Neural cell (in vitro differentiated cells): ENCODE measurements at regions not wholly inside any gene's neighbourhood (a gene's known extent, or its start where the extent isn't known, plus 50 kb on each side); places are given as distances from the start of the nearest gene placed in this dataset.

ENCODE experiments used
- H2AFZ ChIP-seq: fragments of 200-600, 300-800 bp; sonication (generic), shearing (Covaris generic); 2 replicates; pipeline ENCODE4 v1.6.0; 2014; ENCODE audit warnings: low read depth, mild to moderate bottlenecking, antibody characterized with exemption, low read length, moderate library complexity
- H3F3A ChIP-seq: fragments of 200-600 bp; shearing (Covaris generic); 2 replicates; pipeline ENCODE4 v1.6.1; 2016; ENCODE audit warnings: mild to moderate bottlenecking, moderate library complexity, mixed read lengths, antibody characterized with exemption, low read length; ENCODE audit not compliant: insufficient read depth, poor library complexity, severe bottlenecking
- H3K27ac ChIP-seq: fragments of 200-600, 300-800 bp; sonication (generic), shearing (Covaris generic); 2 replicates; pipeline ENCODE4 v1.5.1; 2014; ENCODE audit warnings: mild to moderate bottlenecking, low read length, moderate library complexity
- H3K27me3 ChIP-seq: fragments of 300-800, 200-600 bp; sonication (generic), shearing (Covaris generic); 2 replicates; pipeline ENCODE4 v1.6.0; 2014; ENCODE audit warnings: mild to moderate bottlenecking, low read depth, low read length, moderate library complexity; ENCODE audit not compliant: insufficient read depth
- H3K36me3 ChIP-seq: fragments of 300-800, 200-600 bp; sonication (generic), shearing (Covaris generic); 2 replicates; pipeline ENCODE4 v1.5.1; 2014; ENCODE audit warnings: mild to moderate bottlenecking, antibody characterized with exemption, low read length, moderate library complexity; ENCODE audit not compliant: insufficient read depth
- H3K4me2 ChIP-seq: fragments of 300-800, 200-600 bp; sonication (generic), shearing (Covaris generic); 2 replicates; pipeline ENCODE4 v1.6.0; 2014; ENCODE audit warnings: mild to moderate bottlenecking, low read length
- H3K4me3 ChIP-seq: fragments of 300-800, 200-600 bp; sonication (generic), shearing (Covaris generic); 2 replicates; pipeline ENCODE4 v1.5.1; 2014; ENCODE audit warnings: mild to moderate bottlenecking, low read length, moderate library complexity
- H3K79me2 ChIP-seq: fragments of 200-600 bp; shearing (Covaris generic); replicated peaks from 2 replicates; pipeline ENCODE4 v1.6.0; 2014; ENCODE audit warnings: mild to moderate bottlenecking, low read length, moderate library complexity; ENCODE audit not compliant: insufficient read depth
- H3K9ac ChIP-seq: fragments of 300-800, 200-600 bp; sonication (generic), shearing (Covaris generic); 2 replicates; pipeline ENCODE4 v1.6.1; 2016; ENCODE audit warnings: mild to moderate bottlenecking, low read length, mixed read lengths
- H3K9me2 ChIP-seq: fragments of 200-600 bp; shearing (Covaris generic); 2 replicates; pipeline ENCODE4 v1.6.1; 2016; ENCODE audit warnings: mild to moderate bottlenecking, low read length, mixed read lengths; ENCODE audit not compliant: insufficient read depth
- H3K9me3 ChIP-seq: fragments of 200-600, 300-800 bp; sonication (generic), shearing (Covaris generic); 2 replicates; pipeline ENCODE4 v1.6.1; 2016; ENCODE audit warnings: mild to moderate bottlenecking, mixed run types, low read length, moderate library complexity, mixed read lengths
- H4K20me1 ChIP-seq: fragments of 200-600 bp; shearing (Covaris generic); 2 replicates; pipeline ENCODE4 v1.6.1; 2016; ENCODE audit warnings: mild to moderate bottlenecking, mixed run types; ENCODE audit not compliant: insufficient read depth
- CTCF ChIP-seq: fragments of 450-650 bp; IDR thresholded peaks from 2 replicates; pipeline ENCODE4 v1.5.1; 2014; ENCODE audit warnings: antibody characterized with exemption, mild to moderate bottlenecking, moderate library complexity; ENCODE audit not compliant: poor library complexity, severe bottlenecking
- EP300 ChIP-seq: fragments of 450-650 bp; conservative IDR thresholded peaks from 2 replicates; pipeline ENCODE4 v1.6.1; 2014; ENCODE audit warnings: antibody characterized with exemption, mild to moderate bottlenecking, moderate library complexity; ENCODE audit not compliant: poor library complexity, severe bottlenecking
- EZH2 ChIP-seq: fragments of 200-600, 300-800 bp; shearing (Covaris generic), sonication (generic); IDR thresholded peaks from 2 replicates; pipeline ENCODE4 v1.6.1; 2014; ENCODE audit warnings: antibody characterized with exemption, low read length, borderline replicate concordance, mild to moderate bottlenecking; ENCODE audit not compliant: insufficient read depth, poor library complexity, severe bottlenecking
- MXI1 ChIP-seq: fragments of 450-650 bp; conservative IDR thresholded peaks from 2 replicates; pipeline ENCODE4 v1.6.1; 2014; ENCODE audit warnings: antibody characterized with exemption, mild to moderate bottlenecking; ENCODE audit not compliant: poor library complexity, severe bottlenecking
- POLR2AphosphoS5 ChIP-seq: IDR thresholded peaks from 2 replicates; pipeline ENCODE4 v1.6.1; 2012
- RAD21 ChIP-seq: fragments of 450-650 bp; conservative IDR thresholded peaks from 2 replicates; pipeline ENCODE4 v1.6.1; 2014; ENCODE audit warnings: antibody characterized with exemption, mild to moderate bottlenecking, moderate library complexity
- REST ChIP-seq: IDR thresholded peaks from 2 replicates; pipeline ENCODE4 v1.6.1; 2012; ENCODE audit warnings: borderline replicate concordance
- SMC3 ChIP-seq: fragments of 450-650 bp; conservative IDR thresholded peaks from 2 replicates; pipeline ENCODE4 v1.6.1; 2014; ENCODE audit warnings: antibody characterized with exemption, mild to moderate bottlenecking, moderate library complexity; ENCODE audit not compliant: poor library complexity
- TAF1 ChIP-seq: IDR thresholded peaks from 2 replicates; pipeline ENCODE4 v1.6.1; 2012; ENCODE audit warnings: low read depth

GRCh38 chr6:37100745-37101144 is 69.2 kb upstream of the PIM1 start:
- no peaks in the 10 kb centered on the region for H3K9me2 ChIP-seq
- TF ChIP-seq TAF1 (no peak), EZH2 (no peak)

GRCh38 chr6:37101991-37102298 is 68.0 kb upstream of the PIM1 start:
- peak overlapping the region; percentile 78 for H3K4me2 ChIP-seq
- H3K4me3 ChIP-seq: peak overlapping the region; percentile 63
- no peaks in the 10 kb centered on the region for H3K9me3 ChIP-seq
- peak overlapping the region; percentile 85 for H3K9ac ChIP-seq
- no peaks in the 10 kb centered on the region for H4K20me1 ChIP-seq
- no peaks in the 10 kb centered on the region for H3K9me2 ChIP-seq
- no peaks in the 10 kb centered on the region for H3F3A ChIP-seq
- no peaks in the 10 kb centered on the region for H3K27me3 ChIP-seq
- H2AFZ ChIP-seq: peak overlapping the region; percentile 94
- H3K27ac ChIP-seq: peak overlapping the region; percentile 93
- TF ChIP-seq REST (no peak), EP300 (no peak), MXI1 (no peak), EZH2 (no peak), SMC3 (no peak), CTCF (no peak), POLR2AphosphoS5 (no peak), TAF1 (no peak), RAD21 (no peak)
- H3K36me3 ChIP-seq: no peaks in the 10 kb centered on the region
- no peaks in the 10 kb centered on the region for H3K79me2 ChIP-seq

More at GRCh38 chr6:37100745-37101144, 69.2 kb upstream of the PIM1 start:
- no peak overlapping the region for H2AFZ ChIP-seq
- H3K4me2 ChIP-seq: no peak overlapping the region
- H3F3A ChIP-seq: no peaks in the 10 kb centered on the region
- no peaks in the 10 kb centered on the region for H3K9me3 ChIP-seq
- no peak overlapping the region for H3K4me3 ChIP-seq
- no peaks in the 10 kb centered on the region for H3K27me3 ChIP-seq
- no peaks in the 10 kb centered on the region for H3K79me2 ChIP-seq
- no peak overlapping the region for H3K27ac ChIP-seq
- H4K20me1 ChIP-seq: no peaks in the 10 kb centered on the region
- H3K9ac ChIP-seq: no peak overlapping the region
- no peaks in the 10 kb centered on the region for H3K36me3 ChIP-seq
